ENCODE measurements at regions not wholly inside any gene's neighbourhood (a gene's known extent, or its start where the extent isn't known, plus 50 kb on each side); places are given as distances from the start of the nearest gene placed in this dataset.
A peak's percentile ranks its signal among the peaks of the same experiment; 100 is the strongest.

DNA sequence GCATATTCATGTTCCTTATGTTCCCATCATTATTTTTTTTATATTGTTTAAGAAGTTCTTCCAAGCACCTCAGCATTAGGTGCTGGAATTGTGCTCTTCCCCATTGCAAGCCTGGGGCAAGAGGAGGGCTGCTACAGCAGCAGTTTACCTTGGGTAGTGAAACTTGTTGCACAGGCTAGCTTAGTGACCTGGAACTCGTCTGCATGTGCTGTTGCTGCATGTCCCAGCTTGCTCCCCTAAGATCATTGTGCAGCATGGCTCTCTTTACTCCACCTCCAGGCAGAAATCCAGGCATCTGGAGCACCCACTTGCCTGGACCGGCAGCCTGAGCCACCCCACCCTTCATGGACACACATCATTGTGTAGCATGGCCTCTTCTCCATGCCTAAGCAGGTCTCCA, 776.0 kb downstream of the GLUD2 start:
- H3K36me3 Mint-ChIP-seq (ENCODE audit: low read depth) = no peaks in the 10 kb centered on the region
- TF ChIP-seq, protein P1, sequence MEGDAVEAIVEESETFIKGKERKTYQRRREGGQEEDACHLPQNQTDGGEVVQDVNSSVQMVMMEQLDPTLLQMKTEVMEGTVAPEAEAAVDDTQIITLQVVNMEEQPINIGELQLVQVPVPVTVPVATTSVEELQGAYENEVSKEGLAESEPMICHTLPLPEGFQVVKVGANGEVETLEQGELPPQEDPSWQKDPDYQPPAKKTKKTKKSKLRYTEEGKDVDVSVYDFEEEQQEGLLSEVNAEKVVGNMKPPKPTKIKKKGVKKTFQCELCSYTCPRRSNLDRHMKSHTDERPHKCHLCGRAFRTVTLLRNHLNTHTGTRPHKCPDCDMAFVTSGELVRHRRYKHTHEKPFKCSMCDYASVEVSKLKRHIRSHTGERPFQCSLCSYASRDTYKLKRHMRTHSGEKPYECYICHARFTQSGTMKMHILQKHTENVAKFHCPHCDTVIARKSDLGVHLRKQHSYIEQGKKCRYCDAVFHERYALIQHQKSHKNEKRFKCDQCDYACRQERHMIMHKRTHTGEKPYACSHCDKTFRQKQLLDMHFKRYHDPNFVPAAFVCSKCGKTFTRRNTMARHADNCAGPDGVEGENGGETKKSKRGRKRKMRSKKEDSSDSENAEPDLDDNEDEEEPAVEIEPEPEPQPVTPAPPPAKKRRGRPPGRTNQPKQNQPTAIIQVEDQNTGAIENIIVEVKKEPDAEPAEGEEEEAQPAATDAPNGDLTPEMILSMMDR (conservative IDR thresholded peaks at IDR 0.05) = no peak
- no peak overlapping the region for H3K27ac Mint-ChIP-seq (ENCODE audit: unreplicated experiment)
- no peaks in the 10 kb centered on the region for H3K27me3 Mint-ChIP-seq (ENCODE audit: low read depth)
- DNase-seq (ENCODE audit: low read depth, low spot score) = no peak
- H3K4me1 Mint-ChIP-seq = no peaks in the 10 kb centered on the region
- peaks cover 7% of the 10 kb centered on the region for H3K9me3 Mint-ChIP-seq
- H3K4me3 Mint-ChIP-seq = no peak overlapping the region

DNA sequence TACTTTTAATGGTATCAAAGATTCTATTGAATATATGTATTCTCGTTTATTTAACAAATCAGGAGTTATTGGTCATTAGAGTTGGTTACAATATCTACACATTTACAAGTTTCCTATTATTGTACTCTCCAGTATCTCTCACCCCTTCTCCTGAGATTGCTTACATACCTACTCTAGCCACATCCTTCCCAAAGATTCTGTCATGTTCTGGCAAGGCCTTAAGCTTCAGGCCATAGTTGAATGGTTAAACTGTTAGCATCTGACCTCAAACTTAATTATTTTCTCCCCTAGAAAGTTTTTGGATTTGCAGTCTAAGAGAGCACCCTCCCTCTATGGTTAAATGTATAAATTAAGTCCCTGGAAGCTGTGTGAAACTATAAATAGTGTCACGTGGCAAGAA, 784.2 kb downstream of the GLUD2 start:
- TF ChIP-seq, protein P1 (conservative IDR thresholded peaks at IDR 0.05) = no peak
- Mint-ChIP-seq H3K27ac (ENCODE audit: unreplicated experiment) (peak overlapping the region; percentile 84), H3K4me1 (no peaks in the 10 kb centered on the region), H3K4me3 (no peak overlapping the region), H3K27me3 (ENCODE audit: low read depth) (no peaks in the 10 kb centered on the region), H3K9me3 (peaks cover 5% of the 10 kb centered on the region), H3K36me3 (ENCODE audit: low read depth) (no peaks in the 10 kb centered on the region)
- DNase-seq (ENCODE audit: low read depth, low spot score) = no peak

DNA sequence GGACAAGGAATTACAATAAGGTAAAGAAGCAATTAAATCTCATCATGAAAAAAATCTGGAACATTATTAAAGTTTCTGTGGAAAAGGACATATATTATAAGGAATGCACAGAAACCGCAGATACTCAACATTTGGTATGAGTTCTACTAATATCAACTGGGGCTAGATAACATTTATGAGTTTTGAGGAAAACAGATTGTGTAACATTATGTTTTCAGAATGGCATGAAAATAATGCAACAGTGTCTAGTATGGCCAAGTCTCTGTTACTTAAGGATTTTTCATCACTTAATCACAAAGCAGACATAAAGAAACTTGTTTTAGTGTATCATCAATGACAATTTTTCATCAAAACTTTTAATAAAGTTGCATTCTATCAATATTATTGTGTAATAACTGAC, 785.0 kb downstream of the GLUD2 start:
- no peaks in the 10 kb centered on the region for H3K36me3 Mint-ChIP-seq (ENCODE audit: low read depth)
- H3K27ac Mint-ChIP-seq (ENCODE audit: unreplicated experiment) = no peak overlapping the region
- H3K27me3 Mint-ChIP-seq (ENCODE audit: low read depth) = no peaks in the 10 kb centered on the region
- H3K9me3 Mint-ChIP-seq = peaks cover 5% of the 10 kb centered on the region
- TF ChIP-seq, protein P1 (conservative IDR thresholded peaks at IDR 0.05) = no peak
- H3K4me1 Mint-ChIP-seq = no peaks in the 10 kb centered on the region
- no peak for DNase-seq (ENCODE audit: low read depth, low spot score)
- no peak overlapping the region for H3K4me3 Mint-ChIP-seq

DNA sequence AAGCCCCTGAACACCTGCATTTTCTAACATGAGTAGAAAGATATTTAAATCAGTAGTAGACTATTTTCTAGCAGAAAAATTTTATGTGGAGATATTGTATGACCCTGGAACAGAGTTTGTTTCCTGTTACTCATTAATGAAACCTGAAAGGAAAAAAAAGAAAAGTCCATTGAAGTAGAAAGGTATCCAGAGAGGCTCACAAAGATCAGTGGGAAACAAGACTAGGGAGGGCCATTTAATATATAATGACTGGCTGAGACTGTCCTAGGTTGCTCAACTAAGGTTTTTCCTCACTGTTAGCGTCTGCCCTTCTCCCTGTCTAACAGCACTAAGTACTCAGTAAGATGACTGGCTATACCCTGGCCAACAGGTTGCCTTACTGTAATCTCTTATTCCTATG, 788.6 kb downstream of the GLUD2 start:
- peaks cover 5% of the 10 kb centered on the region for H3K9me3 Mint-ChIP-seq
- TF ChIP-seq, protein P1 (conservative IDR thresholded peaks at IDR 0.05) = no peak
- no peak overlapping the region for H3K27ac Mint-ChIP-seq (ENCODE audit: unreplicated experiment)
- DNase-seq (ENCODE audit: low read depth, low spot score) = no peak
- no peak overlapping the region for H3K4me3 Mint-ChIP-seq
- H3K27me3 Mint-ChIP-seq (ENCODE audit: low read depth) = no peaks in the 10 kb centered on the region
- no peaks in the 10 kb centered on the region for H3K36me3 Mint-ChIP-seq (ENCODE audit: low read depth)
- no peaks in the 10 kb centered on the region for H3K4me1 Mint-ChIP-seq

DNA sequence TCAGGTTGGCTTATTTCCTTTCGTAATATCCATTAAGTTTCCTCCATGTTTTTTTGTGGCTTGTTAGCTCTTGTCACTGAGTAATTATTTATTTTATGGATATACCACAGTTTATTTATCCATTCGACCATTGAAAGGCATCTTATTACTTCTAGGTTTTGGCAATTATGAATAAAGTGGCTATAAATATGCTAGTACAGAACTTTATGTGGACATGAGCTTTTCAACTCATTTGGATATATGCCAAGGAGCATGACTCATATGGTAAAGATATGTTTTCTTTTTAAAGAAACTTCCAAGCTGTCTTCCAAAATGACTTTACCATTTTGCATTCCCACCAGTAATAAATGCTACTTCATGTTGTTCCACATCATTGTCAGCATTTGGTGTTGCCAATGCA, 803.6 kb downstream of the GLUD2 start:
- Mint-ChIP-seq H3K27ac (ENCODE audit: unreplicated experiment) (no peak overlapping the region), H3K36me3 (ENCODE audit: low read depth) (peaks cover 2% of the 10 kb centered on the region), H3K27me3 (ENCODE audit: low read depth) (no peaks in the 10 kb centered on the region), H3K4me3 (no peak overlapping the region), H3K4me1 (no peaks in the 10 kb centered on the region), H3K9me3 (peaks cover 3% of the 10 kb centered on the region)
- TF ChIP-seq, protein P1 (conservative IDR thresholded peaks at IDR 0.05) = no peak
- DNase-seq (ENCODE audit: low read depth, low spot score) = no peak

All from neural crest cell (in vitro differentiated cells).